G401.6 (cell line): ENCODE measurements at regions not wholly inside any gene's neighbourhood (a gene's known extent, or its start where the extent isn't known, plus 50 kb on each side); places are given as distances from the start of the nearest gene placed in this dataset.

Source experiments
- FAIRE-seq: peaks from 2 replicates; lab custom pipeline; 2012; peaks lifted over from hg19 to GRCh38; lab: Jason Lieb, UNC

DNA sequence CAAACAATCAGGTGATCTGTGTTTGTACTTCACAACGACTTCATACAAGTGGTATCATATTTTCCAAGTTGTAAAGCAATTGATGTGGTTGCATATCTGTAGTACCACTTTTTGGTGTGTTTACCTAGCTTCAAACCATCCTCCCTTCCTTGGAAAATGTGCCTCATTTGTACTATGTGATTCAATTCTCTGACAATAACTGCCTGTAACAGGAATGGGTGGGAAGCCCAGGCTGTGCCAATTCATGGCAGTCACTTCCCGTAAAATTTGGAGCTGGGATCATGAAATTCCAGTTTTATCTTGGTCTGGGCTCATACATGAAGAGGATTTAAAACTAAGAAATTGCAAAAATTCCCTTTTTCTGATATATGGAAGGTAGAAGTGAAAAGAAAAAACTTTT is 250.1 kb downstream of the DIO2 start:
- FAIRE-seq: no peak

- FAIRE-seq: no peak
Observed at GRCh38 chr14:79960288-79960687, 251.0 kb downstream of the DIO2 start.

GRCh38 chr14:79951572-79951971 is 259.7 kb downstream of the DIO2 start:
- no peak for FAIRE-seq

- FAIRE-seq: no peak
Observed at GRCh38 chr14:79949906-79950305, 261.4 kb downstream of the DIO2 start.

DNA sequence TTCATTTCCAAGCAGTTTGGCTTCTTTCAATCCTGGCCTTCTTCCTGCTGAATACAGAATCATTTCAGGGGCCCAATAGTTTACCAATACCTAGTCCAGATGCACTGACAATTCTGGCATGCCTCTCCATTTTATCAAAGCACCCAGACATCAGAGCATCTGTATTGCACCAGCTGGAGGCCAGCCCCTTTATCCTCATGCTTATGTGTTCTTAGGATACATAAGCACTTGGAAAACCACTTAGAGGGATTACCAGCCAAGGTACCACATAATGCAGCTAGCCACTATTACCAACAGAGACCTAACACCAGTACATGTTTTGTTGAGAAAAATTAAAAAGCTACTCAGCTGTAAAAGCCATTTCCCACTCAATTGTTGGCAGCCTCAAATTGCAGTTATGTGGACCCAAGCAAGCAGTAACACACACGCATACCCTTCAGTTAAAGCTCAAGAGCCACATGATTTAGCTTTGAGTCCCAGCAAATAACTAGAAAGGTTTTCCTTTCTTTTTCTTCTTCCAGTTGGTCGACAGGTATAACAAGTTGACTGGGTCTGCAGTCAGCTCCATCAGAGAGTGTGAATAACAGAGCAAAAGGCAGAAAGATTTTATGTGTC is 263.8 kb downstream of the DIO2 start:
- FAIRE-seq: no peak

DNA sequence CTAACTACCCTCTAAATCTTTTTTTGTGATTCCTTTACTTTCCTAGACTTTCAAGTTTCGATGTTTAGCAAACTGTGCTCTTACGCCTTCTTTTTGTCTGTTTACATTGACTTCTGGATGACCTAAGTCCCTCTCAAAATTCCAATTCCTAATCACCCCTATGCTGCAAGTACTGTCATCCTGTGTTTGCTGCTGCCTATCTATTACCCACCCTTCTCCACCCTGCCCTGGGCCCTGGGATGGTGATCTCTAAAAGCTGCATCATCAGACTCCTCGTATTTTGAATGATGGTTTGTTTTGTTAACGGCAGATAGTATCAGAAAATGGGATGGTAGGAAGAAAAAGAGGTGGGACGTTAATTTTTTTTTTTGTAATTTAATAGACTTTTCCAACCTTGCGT is 272.1 kb downstream of the DIO2 start:
- FAIRE-seq: no peak

DNA sequence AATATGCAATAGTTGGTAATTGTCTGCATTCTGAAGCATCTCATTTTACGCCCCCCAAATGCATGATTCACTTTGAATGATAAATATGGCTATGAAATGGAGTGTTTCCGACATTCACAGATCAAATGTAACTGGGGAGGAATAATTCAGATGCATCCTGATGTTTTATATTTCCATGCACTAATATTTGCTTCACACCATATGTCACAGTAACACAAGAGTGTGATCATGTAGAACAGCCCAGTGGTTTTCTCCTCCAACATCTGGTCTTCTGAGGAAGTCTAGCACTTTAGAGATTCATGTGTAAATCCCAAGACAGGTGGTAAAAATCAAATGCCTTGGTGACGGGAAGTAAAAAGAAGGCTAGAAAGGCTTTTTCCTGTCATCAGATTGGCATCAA is 273.1 kb downstream of the DIO2 start:
- FAIRE-seq: no peak

- no peak for FAIRE-seq
Observed at GRCh38 chr14:79937433-79937832, 273.9 kb downstream of the DIO2 start.

- FAIRE-seq: no peak
Observed at GRCh38 chr14:79924551-79924950, 286.8 kb downstream of the DIO2 start.

GRCh38 chr14:79920180-79920692 is 291.1 kb downstream of the DIO2 start:
- no peak for FAIRE-seq
